Ureter (tissue), 1 donor: ENCODE measurements at regions not wholly inside any gene's neighbourhood (a gene's known extent, or its start where the extent isn't known, plus 50 kb on each side); places are given as distances from the start of the nearest gene placed in this dataset.
"Not testable (repeated sequence)": the region's sequence is repeated elsewhere in the genome, so short reads cannot be mapped to it uniquely, and the experiment has no call there.

Experiments
- DNase-seq: peaks from one replicate; pipeline ENCODE4 v3.0.0-alpha.2; 2020; ENCODE audit warnings: low spot score
- donor health status: DM: yes; HTN: yes; CAD: no.

DNA sequence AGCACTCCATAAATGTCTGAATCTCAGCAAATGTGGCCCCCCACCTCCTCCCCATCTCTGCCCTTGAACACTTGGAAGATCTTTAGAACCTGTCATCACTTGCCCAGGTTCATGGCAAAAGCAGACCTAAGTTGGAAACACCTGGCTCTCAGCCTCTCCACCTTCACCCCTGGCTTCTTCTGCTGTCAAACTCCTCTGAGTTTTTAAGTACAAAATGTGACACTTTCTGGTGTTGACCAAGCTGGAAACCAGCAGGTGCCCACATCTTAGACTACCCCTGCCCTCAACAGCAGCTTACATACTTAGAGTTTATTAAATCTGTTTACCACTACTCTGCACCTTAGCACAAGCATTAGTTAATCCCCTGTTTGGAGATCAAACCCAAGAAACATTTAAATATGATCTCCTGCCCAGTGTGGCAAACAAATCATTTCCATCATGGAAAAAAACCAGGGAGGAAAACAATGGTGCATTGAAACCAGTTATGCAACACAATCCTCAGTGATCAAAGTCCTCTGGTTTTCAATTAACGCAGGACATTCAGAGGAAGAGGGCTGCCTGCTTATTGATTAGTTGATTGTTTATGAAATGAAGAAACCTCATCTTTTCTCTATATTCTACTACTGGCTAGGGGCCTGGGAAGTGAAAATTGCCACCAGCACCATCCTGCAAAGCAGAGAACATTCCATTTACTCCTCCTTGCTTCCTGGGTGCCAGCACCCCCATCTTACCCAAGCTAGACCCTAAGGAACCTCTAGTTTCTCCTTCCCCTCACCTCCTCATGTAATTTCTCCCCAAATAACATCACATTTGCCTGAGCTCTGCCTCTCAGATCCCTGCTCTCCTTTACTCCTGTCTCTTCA, 139.4 kb upstream of the RAB4A start:
- DNase-seq: no peak

DNA sequence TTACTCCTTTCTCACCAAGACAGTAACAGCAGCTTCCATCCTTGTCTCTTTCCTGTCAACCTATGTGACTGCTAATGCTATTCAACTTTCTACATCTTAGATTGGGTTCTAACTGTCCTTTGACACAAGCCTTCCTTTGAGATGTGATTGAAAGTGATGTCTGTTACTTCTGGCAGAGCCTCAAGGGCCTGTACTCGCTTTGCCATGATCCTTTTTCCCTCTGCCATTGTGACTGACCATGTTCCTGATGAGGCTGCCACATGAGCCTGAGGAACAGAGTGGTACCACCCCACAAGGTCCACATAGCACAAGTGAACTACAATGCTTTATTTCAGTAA, 138.8 kb upstream of the RAB4A start:
- no peak for DNase-seq

DNA sequence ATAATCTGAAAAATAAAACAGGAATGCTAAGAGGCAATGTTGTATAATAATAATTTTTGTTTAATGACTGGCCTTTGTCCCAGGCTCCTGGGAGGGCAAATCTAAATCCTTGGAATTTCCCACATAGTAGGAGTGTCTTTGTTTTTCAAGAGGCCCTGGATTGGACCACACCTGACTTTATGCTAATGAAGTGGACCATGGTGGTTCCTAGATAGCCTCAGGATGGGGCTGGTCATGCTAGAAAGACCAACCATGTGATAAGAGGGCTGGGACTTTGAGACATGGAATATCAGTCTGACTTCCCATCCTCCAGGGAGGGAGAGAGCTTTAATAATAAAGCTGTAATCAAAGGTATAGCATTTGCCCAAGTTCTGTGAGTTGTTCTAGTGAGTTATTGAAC, 138.2 kb upstream of the RAB4A start:
- no peak for DNase-seq

DNA sequence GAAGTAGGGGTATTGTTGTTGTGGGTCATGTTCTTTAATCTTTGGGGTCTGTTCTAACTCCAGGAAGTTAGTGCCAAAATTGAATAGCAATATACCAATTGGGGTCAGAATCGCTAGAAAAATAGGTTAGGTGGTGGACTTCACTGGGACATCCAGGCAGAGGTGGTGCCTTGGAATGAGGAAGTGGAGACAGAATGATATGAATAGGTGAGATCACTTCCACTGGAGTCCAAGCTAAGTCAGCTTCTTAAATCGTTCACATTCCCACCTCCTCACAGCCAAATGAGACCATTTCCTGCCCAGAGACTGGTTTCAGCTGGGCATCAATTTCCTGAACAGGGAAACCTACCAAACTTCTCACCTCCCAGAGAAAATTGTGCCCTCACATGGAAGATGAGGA, 137.8 kb upstream of the RAB4A start:
- DNase-seq: no peak

DNA sequence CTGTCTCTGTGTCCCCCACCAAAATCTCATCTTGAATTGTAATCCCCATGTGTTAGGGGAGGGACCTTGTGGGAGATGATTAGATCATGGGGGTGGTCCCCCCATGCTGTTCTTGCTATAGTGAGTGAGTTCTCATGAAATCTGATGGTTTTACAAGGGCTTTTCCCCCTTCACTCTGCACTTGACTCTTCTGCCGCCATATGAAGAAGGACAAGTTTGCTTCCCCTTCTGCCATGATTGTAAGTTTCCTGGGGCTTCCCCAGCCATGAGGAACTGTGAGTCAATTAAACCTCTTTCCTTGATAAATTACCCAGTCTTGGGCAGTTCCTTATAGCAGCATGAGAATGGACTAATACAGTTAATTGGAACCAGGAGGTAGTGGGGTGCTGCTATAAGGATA, 137.1 kb upstream of the RAB4A start:
- DNase-seq: no peak

DNA sequence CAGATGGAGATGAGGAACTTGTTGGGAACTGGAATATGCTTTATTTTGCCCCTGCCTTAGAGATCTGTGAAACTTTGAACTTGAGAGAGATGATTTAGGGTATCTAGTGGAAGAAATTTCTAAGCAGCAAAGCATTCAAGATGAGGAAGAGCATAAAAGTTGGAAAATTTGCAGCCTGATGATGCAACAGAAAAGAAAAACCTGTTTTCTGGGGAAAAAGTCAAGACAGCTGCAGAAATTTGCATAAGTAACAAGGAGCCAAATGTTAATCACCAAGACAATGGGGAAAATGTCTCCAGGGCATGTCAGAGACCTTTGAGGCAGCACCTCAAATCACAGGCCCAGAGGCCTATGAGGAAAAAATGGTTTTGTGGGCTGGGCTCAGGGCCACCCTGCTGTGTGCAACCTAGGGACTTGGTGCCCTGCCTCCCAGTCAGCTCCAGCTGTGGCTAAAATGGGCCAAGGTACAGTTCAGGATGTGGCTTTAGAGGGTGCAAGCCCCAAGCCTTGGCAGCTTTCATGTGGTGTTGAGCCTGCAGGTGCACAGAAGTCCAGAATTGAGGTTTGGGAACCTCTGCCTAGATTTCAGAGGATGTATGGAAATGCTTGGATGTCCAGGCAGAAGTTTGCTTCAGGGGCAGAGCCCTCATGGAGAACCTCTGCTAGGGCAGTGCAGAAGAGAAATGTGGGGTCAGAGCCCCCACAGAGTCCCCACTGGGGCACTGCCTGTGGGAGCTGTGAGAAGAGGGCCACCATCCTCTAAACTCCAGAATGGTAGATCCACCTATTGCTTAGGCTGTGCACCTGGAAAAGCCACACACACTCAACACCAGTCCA, 136.3 kb upstream of the RAB4A start:
- DNase-seq: not testable (repeated sequence)

DNA sequence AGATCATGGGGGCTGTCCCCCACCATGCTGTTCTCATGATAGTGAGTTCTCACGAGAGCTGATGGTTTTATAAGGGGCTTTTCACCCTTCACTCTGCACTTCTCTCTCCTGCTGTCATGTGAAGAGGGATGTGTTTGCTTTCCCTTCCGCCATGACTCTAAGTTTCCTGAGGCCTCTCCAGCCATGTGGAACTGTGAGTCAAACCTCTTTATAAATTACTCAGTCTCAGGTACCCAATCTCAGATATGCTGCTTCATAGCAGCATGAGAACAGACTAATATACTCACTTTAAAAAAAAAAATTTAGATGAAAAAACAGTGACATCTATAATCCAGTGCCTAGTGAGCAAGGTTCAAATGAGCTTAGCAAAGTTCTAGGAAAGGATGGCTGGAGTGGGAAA, 135.1 kb upstream of the RAB4A start:
- no peak for DNase-seq

DNA sequence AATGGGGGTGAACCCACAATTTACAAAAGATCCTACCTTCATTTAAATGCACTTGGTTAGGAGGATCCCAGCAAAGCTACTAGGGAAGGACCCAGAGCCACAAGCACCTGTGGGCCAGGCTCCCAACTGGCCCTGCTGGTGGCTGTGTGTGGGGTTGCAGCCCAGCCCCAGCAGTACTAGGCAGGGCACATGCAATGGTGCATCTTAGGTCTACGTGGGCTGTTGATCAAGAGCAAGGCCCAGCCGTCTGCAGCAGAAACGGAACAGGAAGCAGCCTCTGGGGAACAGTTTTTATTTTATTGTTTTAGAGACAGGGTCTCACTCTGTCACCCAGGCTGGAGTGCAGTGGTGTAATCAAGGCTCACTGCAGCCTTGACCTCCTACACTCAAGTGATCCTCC, 134.1 kb upstream of the RAB4A start:
- no peak for DNase-seq

DNA sequence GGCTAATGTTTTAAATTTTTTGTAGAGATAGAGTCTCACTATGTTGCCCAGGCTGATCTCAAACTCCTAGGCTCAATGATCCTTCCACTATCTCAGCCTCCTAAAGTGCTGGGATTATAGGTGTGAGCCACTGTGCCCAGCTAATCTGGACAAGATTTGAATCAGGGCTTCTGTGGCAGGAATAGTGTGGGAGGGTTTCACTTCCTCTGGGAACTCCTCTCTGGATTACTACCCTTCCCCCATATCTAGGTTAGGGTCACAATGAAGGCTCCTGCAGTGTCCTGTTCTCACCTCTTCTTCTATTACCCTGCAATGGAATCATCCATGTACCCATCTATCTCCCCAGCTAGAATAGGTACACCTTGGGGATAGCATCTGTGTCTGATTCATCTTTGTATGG, 133.6 kb upstream of the RAB4A start:
- no peak for DNase-seq

DNA sequence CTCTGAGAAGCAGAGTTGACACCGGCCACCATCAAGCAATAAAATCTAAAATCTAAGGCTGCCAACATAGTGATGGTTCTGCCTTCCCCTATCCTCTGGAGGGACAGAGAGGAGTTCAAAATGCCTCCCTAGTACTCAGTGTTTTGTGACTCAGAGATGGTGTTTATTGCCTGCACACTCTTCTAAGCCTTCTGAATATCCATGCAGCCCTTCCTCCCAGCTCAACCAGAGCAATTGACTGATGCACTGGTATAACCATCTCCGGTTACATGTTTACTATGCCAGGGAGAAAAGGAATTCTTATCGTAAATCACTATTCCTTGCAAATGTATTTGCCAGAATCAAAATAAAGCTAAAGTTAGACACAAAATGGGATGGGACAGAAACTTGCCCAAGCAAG, 132.9 kb upstream of the RAB4A start:
- no peak for DNase-seq

DNA sequence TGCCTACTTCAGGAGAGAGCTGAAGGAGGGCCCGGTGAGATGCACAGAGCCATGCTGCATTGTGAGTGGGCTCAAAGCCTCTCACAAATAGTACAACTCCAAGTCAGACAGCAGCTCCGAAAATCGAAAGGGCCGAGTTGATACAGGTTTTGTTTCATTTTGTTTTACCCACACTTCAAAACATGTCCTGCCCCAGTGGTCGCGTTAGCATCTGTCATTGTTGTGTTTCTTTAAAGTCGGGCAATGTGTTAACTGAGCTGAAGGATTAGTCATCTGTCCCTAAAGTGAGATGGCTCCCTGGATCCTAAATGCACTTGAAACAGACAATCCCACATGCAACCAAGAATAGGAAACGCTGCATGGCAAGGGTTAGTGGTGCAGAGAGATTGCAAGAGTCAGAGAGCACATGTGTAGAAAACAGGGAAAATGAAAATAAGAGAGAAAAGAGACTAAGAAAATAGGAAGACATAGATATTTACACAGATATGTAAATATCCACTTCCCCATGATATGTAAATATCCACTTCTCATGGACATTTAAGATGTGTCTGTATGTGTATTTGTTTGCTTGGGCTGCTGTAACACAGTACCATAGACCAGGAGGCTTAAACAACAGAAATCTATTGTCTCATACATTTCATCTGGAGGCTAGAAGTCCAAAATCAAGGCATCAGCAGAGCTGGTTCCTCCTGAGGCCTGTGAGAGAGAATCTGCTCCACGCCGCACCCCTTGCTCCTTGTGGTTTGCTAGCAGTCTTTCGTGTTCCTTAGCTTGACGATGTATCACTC, 131.4 kb upstream of the RAB4A start:
- no peak for DNase-seq

DNA sequence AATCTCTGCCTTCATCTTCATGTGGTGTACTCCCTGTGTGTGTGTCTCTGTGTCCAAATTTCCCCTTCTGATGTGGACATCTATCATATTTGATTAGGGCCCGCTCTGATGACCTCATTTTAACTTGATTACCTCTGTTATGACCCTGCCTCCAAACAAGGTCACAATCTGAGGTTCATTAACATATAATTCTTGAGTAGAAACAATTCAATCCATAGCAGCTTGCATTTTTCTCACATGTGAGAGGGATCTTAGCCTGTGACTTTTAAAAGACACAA, 130.9 kb upstream of the RAB4A start:
- no peak for DNase-seq

DNA sequence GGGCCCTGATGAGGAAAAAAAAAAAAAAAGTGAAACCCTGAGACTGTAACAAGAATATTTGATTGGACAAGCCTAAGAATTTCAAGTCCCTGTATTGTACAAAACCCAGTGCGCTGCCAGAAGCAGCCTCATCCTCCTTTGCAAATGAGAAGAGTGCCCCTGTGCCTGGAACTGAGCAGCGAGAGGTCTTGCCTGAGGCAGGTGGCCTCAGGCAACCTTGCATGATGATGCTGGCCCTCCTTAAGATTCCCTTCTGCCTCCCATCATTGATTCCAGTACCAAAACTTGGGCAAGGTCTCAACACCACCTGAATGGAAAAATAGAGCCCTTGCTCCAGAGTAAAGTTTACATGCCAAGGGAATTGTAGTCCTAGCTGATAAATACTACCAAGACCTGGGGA, 129.6 kb upstream of the RAB4A start:
- no peak for DNase-seq

DNA sequence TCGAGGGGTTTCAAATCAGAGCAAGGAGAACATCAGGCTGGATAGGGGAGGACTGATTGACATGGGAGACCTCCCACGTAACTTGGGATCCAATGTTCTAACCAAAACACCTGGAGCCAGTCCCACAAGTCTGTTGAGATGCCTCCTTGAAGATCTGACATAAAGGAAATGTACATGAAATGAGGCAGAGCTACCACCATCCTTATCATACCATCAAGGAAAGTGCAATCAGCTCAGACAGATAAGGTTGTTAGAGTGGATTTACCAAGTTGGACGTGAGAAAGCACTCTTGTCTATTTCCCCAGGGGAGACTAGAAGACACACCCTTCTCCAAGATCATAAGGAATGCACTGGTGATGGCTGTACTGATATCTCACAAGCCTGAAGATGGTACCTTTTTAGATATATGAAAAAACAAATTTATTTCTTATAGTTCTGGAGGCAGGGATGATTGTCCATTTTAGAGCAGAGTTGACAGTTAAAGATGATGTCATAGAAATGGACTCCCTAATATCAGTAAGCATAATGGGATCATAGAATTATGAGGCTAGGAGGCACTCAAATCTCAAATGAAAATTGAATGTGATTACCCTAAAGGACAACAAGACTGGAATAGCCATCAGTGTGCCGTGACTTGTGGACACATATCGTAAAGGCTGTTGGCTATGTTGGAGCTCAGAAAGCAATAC, 129.1 kb upstream of the RAB4A start:
- no peak for DNase-seq

DNA sequence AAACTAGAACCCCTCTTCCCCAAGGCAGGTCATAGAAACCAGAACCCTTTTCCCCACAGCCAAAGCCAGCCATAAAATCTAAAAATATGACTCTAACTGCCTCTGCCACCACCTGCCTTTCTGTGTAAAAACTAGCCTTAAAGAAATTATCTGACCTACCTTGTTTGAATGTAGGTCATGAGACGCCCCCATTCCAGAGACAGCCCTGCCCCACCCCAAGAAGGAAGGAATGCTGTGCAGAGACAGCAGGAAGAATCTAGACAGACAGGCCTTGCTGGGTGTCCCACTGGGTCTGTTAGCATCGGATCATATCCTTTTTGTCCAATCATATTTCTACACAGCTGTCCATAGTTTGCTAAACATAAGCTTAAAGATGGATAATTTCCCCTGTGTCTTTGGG, 128.4 kb upstream of the RAB4A start:
- no peak for DNase-seq

DNA sequence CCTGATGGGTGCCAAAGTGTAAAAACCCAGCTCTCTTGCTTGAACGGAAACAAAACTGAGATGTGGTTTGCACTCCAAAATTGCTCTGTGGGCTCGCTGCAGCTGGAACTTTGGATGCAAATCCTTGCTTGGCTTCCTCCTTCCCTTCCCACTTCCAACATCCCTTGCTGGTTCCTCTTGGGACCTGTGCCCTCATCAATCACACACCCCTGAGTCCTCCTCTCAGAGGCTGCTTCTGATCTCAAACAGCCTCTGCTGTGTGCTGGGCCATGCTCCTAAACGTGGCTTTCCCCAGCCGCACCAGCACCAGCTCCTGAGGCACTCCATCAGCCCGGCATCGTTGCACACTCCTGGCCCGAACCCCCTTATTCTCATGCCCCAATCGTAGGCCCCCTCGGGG, 124.3 kb upstream of the RAB4A start:
- DNase-seq: no peak

DNA sequence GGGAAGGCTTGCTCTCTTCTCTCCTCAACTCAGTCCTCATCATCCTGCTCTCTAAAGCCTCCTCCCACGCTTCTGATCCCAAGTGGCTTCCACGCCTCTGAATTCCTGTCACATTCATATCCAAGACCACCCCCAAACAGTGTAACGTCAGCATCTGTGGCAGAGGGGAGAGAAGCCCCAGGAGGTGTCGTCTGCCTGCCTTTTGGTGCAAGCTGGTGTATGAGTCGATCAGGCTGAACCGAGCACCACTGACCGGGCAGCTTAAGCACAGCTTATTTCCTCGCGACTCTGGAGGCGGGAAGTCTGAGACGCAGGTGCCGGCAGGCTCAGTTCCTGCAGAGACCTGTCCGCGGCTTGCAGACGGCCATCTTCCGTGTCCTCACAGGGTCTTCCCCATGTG, 123.8 kb upstream of the RAB4A start:
- DNase-seq: peak; percentile 70

DNA sequence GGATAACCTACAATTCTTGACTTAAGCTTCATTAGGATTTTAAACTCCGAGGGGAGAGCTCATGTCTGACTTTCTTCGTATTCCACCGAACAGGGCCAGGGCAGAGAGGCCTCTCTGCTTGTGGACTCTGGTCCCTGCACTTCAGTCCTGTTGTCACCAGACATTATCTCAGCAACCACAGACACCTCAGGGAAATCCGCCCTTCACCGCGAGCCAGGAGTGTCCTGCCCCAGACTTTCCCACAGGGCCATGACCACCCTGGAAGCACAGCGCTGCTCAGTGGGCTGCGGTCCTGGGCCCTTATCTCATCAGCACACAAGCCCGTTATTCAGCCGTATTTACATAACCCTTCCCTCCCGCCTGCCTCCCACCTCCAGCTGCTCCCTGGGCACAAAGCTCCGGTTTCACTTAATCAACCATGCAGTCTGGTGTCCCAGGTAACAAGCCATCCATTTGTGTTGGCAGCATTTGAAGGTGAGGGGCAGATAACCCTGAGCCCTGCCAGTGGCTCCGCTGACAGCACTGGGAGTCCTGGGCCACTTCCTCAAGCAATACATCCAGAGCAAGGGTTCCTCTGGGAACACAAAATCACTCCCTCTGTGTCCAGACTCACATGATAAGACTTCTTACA, 122.8 kb upstream of the RAB4A start:
- no peak for DNase-seq

DNA sequence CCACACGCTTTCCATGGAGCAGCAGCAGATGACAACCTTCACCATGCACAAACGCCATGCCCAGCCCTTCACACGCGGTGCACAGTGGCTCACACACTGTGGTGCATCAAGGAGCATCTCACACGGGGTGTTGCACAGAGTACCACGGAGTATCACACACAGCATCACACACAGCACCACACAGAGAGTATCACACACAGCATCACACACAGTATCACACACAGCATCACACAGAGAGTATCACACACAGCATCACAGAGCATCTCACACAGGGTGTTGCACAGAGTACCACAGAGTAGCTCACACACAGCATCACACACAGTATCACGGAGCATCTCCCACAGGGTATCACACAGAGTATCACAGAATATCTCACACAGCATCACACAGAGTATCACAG, 122.2 kb upstream of the RAB4A start:
- DNase-seq: no peak

DNA sequence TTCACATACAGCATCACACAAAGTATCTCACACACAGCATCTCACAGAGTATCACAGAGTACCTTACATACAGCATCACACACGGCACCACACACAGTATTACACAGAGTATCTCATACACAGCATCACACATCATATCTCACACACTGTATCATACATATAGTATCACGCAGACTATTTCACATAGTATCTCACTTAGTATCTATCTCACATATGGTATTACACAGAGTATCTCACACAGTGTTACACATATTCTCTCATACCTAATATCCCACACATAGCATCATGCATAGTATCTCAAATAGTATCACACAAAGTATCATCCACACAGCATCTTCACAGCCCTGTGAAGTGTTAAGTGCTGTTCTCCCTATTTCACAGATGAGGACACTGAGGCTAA, 121.5 kb upstream of the RAB4A start:
- DNase-seq: no peak

DNA sequence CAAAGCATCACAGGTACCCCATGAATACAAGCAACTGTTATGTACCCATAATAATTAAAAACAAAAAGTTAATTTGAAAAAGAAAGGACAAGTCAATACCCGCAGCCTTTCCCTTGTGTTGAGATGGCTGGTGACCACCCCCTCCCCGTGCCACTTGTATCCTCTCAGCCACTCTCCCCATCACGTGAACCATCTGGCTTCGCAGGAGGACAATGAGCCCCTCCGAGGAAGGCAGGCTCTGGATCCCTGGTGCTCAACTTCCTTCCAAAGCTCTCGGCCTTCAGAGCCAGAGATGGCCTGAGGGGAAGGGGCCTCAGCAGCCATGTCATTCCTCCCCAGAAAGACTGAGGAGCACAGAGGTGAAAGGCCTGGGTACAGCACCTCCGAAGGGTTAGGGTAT, 120.4 kb upstream of the RAB4A start:
- no peak for DNase-seq

DNA sequence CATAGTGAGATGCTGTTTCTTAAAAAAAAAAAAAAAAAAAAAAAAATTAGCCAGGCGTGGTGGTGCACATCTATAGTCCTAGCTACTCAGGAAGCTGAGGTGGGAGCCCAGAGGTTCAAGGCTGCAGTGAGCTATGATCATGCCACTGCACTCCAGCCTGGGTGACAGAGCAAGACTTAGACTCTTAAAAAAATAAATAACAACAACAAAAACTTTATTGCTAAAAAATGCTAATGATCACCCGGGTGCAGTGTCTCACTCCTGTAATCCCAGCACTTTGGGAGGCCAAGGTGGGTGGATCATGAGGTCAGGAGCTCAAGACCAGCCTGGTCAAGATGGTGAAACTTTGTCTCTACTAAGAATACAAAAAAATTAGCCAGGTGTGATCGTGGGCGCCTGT, 119.5 kb upstream of the RAB4A start:
- DNase-seq: not testable (repeated sequence)
